SK-N-SH treated with all-trans-retinoic acid at 6 μM for 48 hours (cell line): ENCODE measurements at regions not wholly inside any gene's neighbourhood (a gene's known extent, or its start where the extent isn't known, plus 50 kb on each side); places are given as distances from the start of the nearest gene placed in this dataset.

Experiments used
- ATAC-seq: fragments of 200-7000 bp; cut with Tn5 transposase; 3 replicates; pipeline ENCODE4 v1.9.1; 2020; ENCODE audit warnings: mild to moderate bottlenecking, moderate library complexity
- BACH2 ChIP-seq: fragments of 250-450 bp; sonication (Bioruptor Pico); IDR thresholded peaks from 2 replicates; pipeline ENCODE4 v1.9.0; 2021; ENCODE audit warnings: mild to moderate bottlenecking, borderline replicate concordance
- CSDC2 ChIP-seq: fragments of 250-450 bp; sonication (Bioruptor Pico); IDR thresholded peaks from 2 replicates; pipeline ENCODE4 v1.5.0; 2020; ENCODE audit warnings: mild to moderate bottlenecking, moderate library complexity
- ESRRG ChIP-seq: fragments of 250-450 bp; sonication (Bioruptor Pico); IDR thresholded peaks from 2 replicates; pipeline ENCODE4 v1.6.1; 2021; ENCODE audit warnings: mild to moderate bottlenecking
- GLIS3 ChIP-seq: fragments of 250-450 bp; sonication (Bioruptor Pico); IDR thresholded peaks from 2 replicates; pipeline ENCODE4 v1.5.0; 2020; ENCODE audit warnings: mild to moderate bottlenecking, moderate library complexity
- ISL1 ChIP-seq: fragments of 250-450 bp; sonication (Bioruptor Pico); IDR thresholded peaks from 2 replicates; pipeline ENCODE4 v2.1.2; 2022; ENCODE audit warnings: mild to moderate bottlenecking, moderate library complexity
- PPARA ChIP-seq: fragments of 250-450 bp; sonication (Bioruptor Pico); IDR thresholded peaks from 2 replicates; pipeline ENCODE4 v1.5.0; 2020; ENCODE audit warnings: mild to moderate bottlenecking, borderline replicate concordance
- RARB ChIP-seq: fragments of 250-450 bp; sonication (Bioruptor Pico); IDR thresholded peaks from 2 replicates; pipeline ENCODE4 v1.8.0; 2021; ENCODE audit warnings: mild to moderate bottlenecking, moderate library complexity
- SNAI2 ChIP-seq: fragments of 250-450 bp; sonication (Bioruptor Pico); IDR thresholded peaks from 2 replicates; pipeline ENCODE4 v1.5.0; 2020; ENCODE audit warnings: mild to moderate bottlenecking, moderate library complexity
- TCF4 ChIP-seq: fragments of 250-450 bp; sonication (Bioruptor Pico); IDR thresholded peaks from 2 replicates; pipeline ENCODE4 v1.8.0; 2021; ENCODE audit warnings: mild to moderate bottlenecking, moderate library complexity, borderline replicate concordance
- TOX ChIP-seq: fragments of 250-450 bp; sonication (Bioruptor Pico); IDR thresholded peaks from 2 replicates; pipeline ENCODE4 v1.8.0; 2021; ENCODE audit warnings: mild to moderate bottlenecking, moderate library complexity, borderline replicate concordance
- ZFP30 ChIP-seq: fragments of 450-650 bp; formaldehyde crosslinking; IDR thresholded peaks from 2 replicates; pipeline ENCODE4 v1.5.0; 2022; ENCODE audit warnings: mild to moderate bottlenecking, moderate library complexity
- ZNF565 ChIP-seq: fragments of 450-650 bp; formaldehyde crosslinking; conservative IDR thresholded peaks from 2 replicates; pipeline ENCODE4 v1.5.0; 2020; ENCODE audit warnings: low read depth, mild to moderate bottlenecking, moderate library complexity
- ZNF70 ChIP-seq: fragments of 450-650 bp; formaldehyde crosslinking; IDR thresholded peaks from 2 replicates; pipeline ENCODE4 v1.5.0; 2020; ENCODE audit warnings: mild to moderate bottlenecking, moderate library complexity
- ZNF8 ChIP-seq: fragments of 450-650 bp; formaldehyde crosslinking; IDR thresholded peaks from 2 replicates; pipeline ENCODE4 v1.5.0; 2020; ENCODE audit warnings: mild to moderate bottlenecking, moderate library complexity
- TF ChIP-seq, protein P1 (sequence below): fragments of 250-450 bp; sonication (Bioruptor Pico); IDR thresholded peaks from 2 replicates; pipeline ENCODE4 v1.5.0; 2020; ENCODE audit warnings: mild to moderate bottlenecking, moderate library complexity
- TF ChIP-seq, protein P2 (sequence below): fragments of 250-450 bp; sonication (Bioruptor Pico); IDR thresholded peaks from 2 replicates; pipeline ENCODE4 v1.8.0; 2021; ENCODE audit warnings: low read depth, mild to moderate bottlenecking, moderate library complexity, borderline replicate concordance
- TF ChIP-seq, protein P3 (sequence below): fragments of 250-450 bp; sonication (Bioruptor Pico); IDR thresholded peaks from 2 replicates; pipeline ENCODE4 v1.5.1; 2021; ENCODE audit warnings: mild to moderate bottlenecking, moderate library complexity
- TF ChIP-seq, protein P4 (sequence below): fragments of 250-450 bp; sonication (Bioruptor Pico); IDR thresholded peaks from 2 replicates; pipeline ENCODE4 v1.5.1; 2020; ENCODE audit warnings: low read depth, mild to moderate bottlenecking, moderate library complexity
- TF ChIP-seq, protein P5 (sequence below): fragments of 250-450 bp; sonication (Bioruptor Pico); IDR thresholded peaks from 2 replicates; pipeline ENCODE4 v1.8.0; 2020; ENCODE audit warnings: mild to moderate bottlenecking, moderate library complexity, borderline replicate concordance

DNA sequence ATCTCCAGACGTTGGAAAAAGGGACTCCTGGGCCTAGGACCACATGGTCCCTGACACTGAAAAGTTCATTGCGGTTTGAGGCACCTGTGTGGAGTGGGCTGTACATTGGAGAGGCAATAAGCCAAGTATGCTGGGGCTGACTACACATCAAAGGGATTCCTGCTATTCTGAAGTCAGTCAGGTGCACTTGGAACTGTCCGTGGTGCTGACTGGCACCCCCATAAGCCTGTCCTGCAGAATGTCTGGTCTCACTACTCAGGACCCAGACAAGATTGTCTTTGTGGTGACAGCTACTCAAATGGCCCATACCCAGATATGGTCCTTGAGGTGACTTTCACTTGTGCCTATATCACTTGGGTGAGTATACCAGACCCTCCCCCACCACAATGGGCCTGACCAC lies 150.6 kb downstream of the RWDD3 start:
- no peak for ATAC-seq
- TF ChIP-seq SNAI2 (CRISPR knock-in tag), result peak; percentile 83
- TF ChIP-seq, protein P1, sequence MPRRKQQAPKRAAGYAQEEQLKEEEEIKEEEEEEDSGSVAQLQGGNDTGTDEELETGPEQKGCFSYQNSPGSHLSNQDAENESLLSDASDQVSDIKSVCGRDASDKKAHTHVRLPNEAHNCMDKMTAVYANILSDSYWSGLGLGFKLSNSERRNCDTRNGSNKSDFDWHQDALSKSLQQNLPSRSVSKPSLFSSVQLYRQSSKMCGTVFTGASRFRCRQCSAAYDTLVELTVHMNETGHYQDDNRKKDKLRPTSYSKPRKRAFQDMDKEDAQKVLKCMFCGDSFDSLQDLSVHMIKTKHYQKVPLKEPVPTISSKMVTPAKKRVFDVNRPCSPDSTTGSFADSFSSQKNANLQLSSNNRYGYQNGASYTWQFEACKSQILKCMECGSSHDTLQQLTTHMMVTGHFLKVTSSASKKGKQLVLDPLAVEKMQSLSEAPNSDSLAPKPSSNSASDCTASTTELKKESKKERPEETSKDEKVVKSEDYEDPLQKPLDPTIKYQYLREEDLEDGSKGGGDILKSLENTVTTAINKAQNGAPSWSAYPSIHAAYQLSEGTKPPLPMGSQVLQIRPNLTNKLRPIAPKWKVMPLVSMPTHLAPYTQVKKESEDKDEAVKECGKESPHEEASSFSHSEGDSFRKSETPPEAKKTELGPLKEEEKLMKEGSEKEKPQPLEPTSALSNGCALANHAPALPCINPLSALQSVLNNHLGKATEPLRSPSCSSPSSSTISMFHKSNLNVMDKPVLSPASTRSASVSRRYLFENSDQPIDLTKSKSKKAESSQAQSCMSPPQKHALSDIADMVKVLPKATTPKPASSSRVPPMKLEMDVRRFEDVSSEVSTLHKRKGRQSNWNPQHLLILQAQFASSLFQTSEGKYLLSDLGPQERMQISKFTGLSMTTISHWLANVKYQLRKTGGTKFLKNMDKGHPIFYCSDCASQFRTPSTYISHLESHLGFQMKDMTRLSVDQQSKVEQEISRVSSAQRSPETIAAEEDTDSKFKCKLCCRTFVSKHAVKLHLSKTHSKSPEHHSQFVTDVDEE (CRISPR knock-in tag), result no peak

DNA sequence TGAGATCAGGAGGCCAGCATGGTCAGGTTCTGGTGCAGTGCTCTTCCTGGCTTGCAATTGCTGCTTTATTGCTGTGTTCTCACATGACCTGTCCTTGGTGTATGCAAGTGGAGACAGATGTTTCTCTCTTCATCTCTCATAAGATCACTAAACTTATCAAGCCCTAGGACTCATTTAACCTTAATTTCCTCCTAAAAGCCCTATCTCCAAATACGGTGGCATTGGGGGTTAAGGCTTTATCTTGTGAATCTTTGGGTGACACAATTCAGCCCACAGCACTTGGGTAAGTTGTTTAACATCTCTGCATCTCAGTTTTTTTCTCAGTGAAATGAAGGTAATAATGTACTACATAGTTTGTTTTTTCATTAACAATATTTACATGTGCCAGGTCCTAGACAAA lies 152.4 kb downstream of the RWDD3 start:
- ATAC-seq, result no peak
- TF ChIP-seq TCF4 (CRISPR knock-in tag), result peak; percentile 29; the same call in 1 of the 2 replicates
- no peak for TF ChIP-seq ESRRG (CRISPR knock-in tag)

DNA sequence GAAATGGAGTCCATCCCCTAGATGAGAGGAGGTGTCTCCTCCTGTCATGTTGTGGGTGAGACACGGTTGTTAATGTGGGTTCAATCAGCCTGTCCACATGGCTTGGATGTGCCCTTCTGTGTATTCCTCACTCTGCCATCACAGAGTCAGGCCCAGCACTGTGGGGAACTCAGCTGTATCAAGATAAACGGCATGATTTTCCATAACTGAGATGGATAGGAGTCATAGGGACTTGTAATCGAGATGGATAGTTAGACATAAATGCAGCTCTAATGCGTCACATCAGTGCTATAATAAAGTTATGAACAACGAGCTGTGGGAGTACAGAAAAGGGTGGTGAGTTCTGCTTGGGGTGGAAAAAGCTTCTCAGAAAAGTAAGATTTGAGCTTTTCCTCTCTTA lies 152.9 kb downstream of the RWDD3 start:
- TF ChIP-seq ZNF8 (CRISPR knock-in tag) (no peak), PPARA (CRISPR knock-in tag) (no peak), RARB (CRISPR knock-in tag) (no peak), ZNF565 (CRISPR knock-in tag) (no peak), ZNF70 (CRISPR knock-in tag) (no peak), SNAI2 (CRISPR knock-in tag) (no peak), CSDC2 (CRISPR knock-in tag) (no peak), GLIS3 (CRISPR knock-in tag) (no peak), ESRRG (CRISPR knock-in tag) (no peak), BACH2 (no peak), TCF4 (CRISPR knock-in tag) (no peak), ZFP30 (CRISPR knock-in tag) (no peak), ISL1 (CRISPR knock-in tag) (no peak), TOX (no peak)
- TF ChIP-seq, protein P2, sequence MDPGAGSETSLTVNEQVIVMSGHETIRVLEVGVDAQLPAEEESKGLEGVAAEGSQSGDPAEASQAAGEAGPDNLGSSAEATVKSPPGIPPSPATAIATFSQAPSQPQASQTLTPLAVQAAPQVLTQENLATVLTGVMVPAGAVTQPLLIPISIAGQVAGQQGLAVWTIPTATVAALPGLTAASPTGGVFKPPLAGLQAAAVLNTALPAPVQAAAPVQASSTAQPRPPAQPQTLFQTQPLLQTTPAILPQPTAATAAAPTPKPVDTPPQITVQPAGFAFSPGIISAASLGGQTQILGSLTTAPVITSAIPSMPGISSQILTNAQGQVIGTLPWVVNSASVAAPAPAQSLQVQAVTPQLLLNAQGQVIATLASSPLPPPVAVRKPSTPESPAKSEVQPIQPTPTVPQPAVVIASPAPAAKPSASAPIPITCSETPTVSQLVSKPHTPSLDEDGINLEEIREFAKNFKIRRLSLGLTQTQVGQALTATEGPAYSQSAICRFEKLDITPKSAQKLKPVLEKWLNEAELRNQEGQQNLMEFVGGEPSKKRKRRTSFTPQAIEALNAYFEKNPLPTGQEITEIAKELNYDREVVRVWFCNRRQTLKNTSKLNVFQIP, result no peak
- TF ChIP-seq, protein P3, sequence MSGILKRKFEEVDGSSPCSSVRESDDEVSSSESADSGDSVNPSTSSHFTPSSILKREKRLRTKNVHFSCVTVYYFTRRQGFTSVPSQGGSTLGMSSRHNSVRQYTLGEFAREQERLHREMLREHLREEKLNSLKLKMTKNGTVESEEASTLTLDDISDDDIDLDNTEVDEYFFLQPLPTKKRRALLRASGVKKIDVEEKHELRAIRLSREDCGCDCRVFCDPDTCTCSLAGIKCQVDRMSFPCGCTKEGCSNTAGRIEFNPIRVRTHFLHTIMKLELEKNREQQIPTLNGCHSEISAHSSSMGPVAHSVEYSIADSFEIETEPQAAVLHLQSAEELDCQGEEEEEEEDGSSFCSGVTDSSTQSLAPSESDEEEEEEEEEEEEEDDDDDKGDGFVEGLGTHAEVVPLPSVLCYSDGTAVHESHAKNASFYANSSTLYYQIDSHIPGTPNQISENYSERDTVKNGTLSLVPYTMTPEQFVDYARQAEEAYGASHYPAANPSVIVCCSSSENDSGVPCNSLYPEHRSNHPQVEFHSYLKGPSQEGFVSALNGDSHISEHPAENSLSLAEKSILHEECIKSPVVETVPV (CRISPR knock-in tag), result no peak
- TF ChIP-seq, protein P4, sequence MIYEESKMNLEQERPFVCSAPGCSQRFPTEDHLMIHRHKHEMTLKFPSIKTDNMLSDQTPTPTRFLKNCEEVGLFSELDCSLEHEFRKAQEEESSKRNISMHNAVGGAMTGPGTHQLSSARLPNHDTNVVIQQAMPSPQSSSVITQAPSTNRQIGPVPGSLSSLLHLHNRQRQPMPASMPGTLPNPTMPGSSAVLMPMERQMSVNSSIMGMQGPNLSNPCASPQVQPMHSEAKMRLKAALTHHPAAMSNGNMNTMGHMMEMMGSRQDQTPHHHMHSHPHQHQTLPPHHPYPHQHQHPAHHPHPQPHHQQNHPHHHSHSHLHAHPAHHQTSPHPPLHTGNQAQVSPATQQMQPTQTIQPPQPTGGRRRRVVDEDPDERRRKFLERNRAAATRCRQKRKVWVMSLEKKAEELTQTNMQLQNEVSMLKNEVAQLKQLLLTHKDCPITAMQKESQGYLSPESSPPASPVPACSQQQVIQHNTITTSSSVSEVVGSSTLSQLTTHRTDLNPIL (CRISPR knock-in tag), result no peak
- TF ChIP-seq, protein P5, sequence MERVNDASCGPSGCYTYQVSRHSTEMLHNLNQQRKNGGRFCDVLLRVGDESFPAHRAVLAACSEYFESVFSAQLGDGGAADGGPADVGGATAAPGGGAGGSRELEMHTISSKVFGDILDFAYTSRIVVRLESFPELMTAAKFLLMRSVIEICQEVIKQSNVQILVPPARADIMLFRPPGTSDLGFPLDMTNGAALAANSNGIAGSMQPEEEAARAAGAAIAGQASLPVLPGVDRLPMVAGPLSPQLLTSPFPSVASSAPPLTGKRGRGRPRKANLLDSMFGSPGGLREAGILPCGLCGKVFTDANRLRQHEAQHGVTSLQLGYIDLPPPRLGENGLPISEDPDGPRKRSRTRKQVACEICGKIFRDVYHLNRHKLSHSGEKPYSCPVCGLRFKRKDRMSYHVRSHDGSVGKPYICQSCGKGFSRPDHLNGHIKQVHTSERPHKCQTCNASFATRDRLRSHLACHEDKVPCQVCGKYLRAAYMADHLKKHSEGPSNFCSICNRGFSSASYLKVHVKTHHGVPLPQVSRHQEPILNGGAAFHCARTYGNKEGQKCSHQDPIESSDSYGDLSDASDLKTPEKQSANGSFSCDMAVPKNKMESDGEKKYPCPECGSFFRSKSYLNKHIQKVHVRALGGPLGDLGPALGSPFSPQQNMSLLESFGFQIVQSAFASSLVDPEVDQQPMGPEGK (CRISPR knock-in tag), result no peak
- ATAC-seq, result no peak

DNA sequence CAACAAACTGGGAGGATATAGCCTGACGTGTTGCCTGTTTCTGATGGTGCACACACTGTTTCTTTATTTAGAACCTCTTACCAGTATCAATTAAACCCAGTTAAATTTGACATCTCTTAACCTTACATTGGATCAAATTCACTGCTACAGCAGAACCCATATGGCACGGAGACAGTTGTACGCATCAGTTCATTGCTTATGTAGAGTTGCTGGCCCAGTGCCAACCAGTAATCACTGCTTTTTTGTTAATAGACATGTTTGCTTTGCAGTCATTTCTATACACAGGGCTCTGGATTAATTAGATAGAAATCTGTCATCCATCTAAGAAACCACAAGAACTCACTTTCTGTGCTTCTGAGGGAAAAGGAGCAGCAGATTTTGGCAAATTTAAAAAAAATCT lies 154.0 kb downstream of the RWDD3 start:
- no peak for ATAC-seq
- TF ChIP-seq TCF4 (CRISPR knock-in tag), result no peak
- TF ChIP-seq PPARA (CRISPR knock-in tag), result 0 out of 2 replicates have a peak, but pooled peaks have one; percentile 7
- no peak for TF ChIP-seq SNAI2 (CRISPR knock-in tag)
- TF ChIP-seq, protein P1 (CRISPR knock-in tag), result no peak
- TF ChIP-seq ZNF70 (CRISPR knock-in tag), result no peak
